ENCODE measurements at regions not wholly inside any gene's neighbourhood (a gene's known extent, or its start where the extent isn't known, plus 50 kb on each side); places are given as distances from the start of the nearest gene placed in this dataset.

DNA sequence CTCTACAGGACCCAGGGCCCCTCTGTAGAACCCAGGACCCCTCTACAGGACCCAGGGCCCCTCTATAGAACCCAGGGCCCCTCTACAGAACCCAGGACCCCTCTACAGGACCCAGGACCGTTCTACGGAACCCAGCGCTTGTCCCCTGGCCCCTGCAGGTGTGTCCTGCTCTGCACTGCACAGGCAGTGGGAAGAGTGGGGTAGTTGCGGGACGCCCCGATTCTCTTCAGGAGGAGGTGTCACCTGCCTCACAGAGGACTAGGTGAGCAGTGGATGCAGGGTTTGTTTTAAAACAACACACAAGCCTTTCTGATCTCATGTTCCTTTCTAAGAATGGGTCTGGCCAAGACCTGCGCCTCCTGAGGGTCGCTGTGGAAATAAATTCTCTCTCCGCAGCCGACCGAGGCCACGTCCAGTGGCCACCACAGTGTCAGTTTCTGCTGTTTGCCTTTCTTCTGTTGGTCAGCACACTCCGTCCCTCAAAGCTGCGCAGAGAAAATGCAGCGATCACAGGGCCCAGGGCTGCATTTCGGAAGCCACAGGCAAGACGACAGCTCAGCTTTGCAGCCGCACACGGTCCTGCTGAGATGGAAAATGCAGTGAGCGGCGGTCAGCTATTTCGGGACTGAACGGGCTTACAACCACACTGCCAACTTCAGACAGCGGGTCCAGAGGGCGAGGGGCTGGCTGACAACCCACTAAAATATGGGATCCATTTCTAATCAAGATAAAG lies 135.2 kb downstream of the DLL1 start:
- no peaks in the 10 kb centered on the region for H4K20me1 ChIP-seq (replicated peaks in 1 of 2; ENCODE audit: control insufficient read depth in 1 of 2, insufficient read depth in 2 of 2, low read length in 2 of 2)
- peaks cover 0 to 6% of the 10 kb centered on the region in 2 experiments; a peak in 1 of 4 replicates for H3K9me3 ChIP-seq (ENCODE audit: insufficient read depth in 2 of 2, low read depth in 1 of 2, low read length in 1 of 2)
- WGBS, 2 experiments (ENCODE audit: extremely low coverage in 1 of 2, insufficient coverage in 1 of 2, insufficient read length in 1 of 2, insufficient replicate concordance in 2 of 2, low coverage in 1 of 2, low lambda C conversion rate in 2 of 2, missing lambda C conversion rate in 1 of 2): 82% methylated on average over 25 of the region's 25 CpGs; no CpG with 5 or more reads in 1 of the 2 experiments
- H3K27ac ChIP-seq (ENCODE audit: low read depth, low read length): no peak overlapping the region
- no peak overlapping the region for H2BK15ac ChIP-seq (ENCODE audit: low read length)
- no peak overlapping the region for H2BK5ac ChIP-seq (ENCODE audit: low read depth, low read length)
- H2BK20ac ChIP-seq (ENCODE audit: low read length): no peak overlapping the region
- no peak for DNase-seq (ENCODE audit: low read depth in 1 of 2, low spot score in 2 of 2)
- no peaks in the 10 kb centered on the region; a peak in 2 of 7 replicates for H3K27me3 ChIP-seq (replicated peaks in 1 of 4; ENCODE audit: control insufficient read depth in 3 of 4, extremely low read depth in 1 of 4, insufficient read depth in 3 of 4, low read length in 3 of 4)
- H3K79me2 ChIP-seq (ENCODE audit: control insufficient read depth in 1 of 2, insufficient read depth in 2 of 2, low read length in 2 of 2): no peaks in the 10 kb centered on the region
- no peak overlapping the region for H3K4me2 ChIP-seq (ENCODE audit: insufficient read depth in 1 of 2, low read depth in 2 of 2, low read length in 2 of 2)
- H4K91ac ChIP-seq (replicated peaks; ENCODE audit: insufficient read length, low read length): no peak overlapping the region
- no peaks in the 10 kb centered on the region for H3K36me3 ChIP-seq (ENCODE audit: control insufficient read depth in 2 of 4, insufficient read depth in 4 of 4, low read length in 3 of 4)
- FAIRE-seq: no peak
- no peak overlapping the region for H4K5ac ChIP-seq (ENCODE audit: insufficient read length, low read depth, low read length)
- H2AK5ac ChIP-seq (ENCODE audit: low read depth, low read length): no peak overlapping the region
- ChIA-PET POLR2A (ENCODE audit: partially characterized antibody) (no interaction called here), CTCF (ENCODE audit: partially characterized antibody) (no interaction called here)
- no peak overlapping the region for H3K4me3 ChIP-seq (ENCODE audit: extremely low read depth in 1 of 4, insufficient read depth in 2 of 4, low read depth in 3 of 4, low read length in 4 of 4)
- no peak overlapping the region for H2AFZ ChIP-seq (ENCODE audit: low read length)
- H3K79me1 ChIP-seq (ENCODE audit: low read depth, low read length): no peaks in the 10 kb centered on the region
- H4K8ac ChIP-seq (ENCODE audit: extremely low read depth, insufficient read depth, low read length): no peak overlapping the region
- H3K56ac ChIP-seq (replicated peaks; ENCODE audit: insufficient read length, low read depth, low read length): no peak overlapping the region
- H3K18ac ChIP-seq (ENCODE audit: extremely low read depth, low read length): no peak overlapping the region; the same call in 1 of the 2 replicates
- no peak overlapping the region for H2BK120ac ChIP-seq (replicated peaks; ENCODE audit: low read depth, low read length)
- H3K23ac ChIP-seq (ENCODE audit: insufficient read length): no peak overlapping the region
- no peak overlapping the region for H3K4ac ChIP-seq (replicated peaks; ENCODE audit: insufficient read length, low read depth, low read length)
- H3K9ac ChIP-seq (replicated peaks in 1 of 4; ENCODE audit: extremely low read depth in 1 of 4, low read depth in 3 of 4, low read length in 3 of 4): no peak overlapping the region
- no peak overlapping the region for H3K14ac ChIP-seq (ENCODE audit: insufficient read length)
- peaks cover 0 to 25% (median 10%) of the 10 kb centered on the region in 4 experiments; a peak in 4 of 7 replicates for H3K4me1 ChIP-seq (replicated peaks in 1 of 4; ENCODE audit: control insufficient read depth in 3 of 4, insufficient read depth in 4 of 4, low read length in 3 of 4)
- H3K23me2 ChIP-seq (ENCODE audit: low read depth, low read length): no peaks in the 10 kb centered on the region
- H2BK12ac ChIP-seq (ENCODE audit: low read depth, low read length): no peak overlapping the region
- TF ChIP-seq HDAC2 (IDR thresholded peaks at IDR 0.05; ENCODE audit: borderline replicate concordance in 1 of 2, low read depth in 2 of 2, low read length in 2 of 2) (no peak), BRCA1 (IDR thresholded peaks at IDR 0.05; ENCODE audit: low read depth, low read length) (no peak), EP300 (IDR thresholded peaks at IDR 0.05; ENCODE audit: borderline replicate concordance in 1 of 2, low read depth in 2 of 2, low read length in 2 of 2) (no peak), CTBP2 (IDR thresholded peaks at IDR 0.05; ENCODE audit: borderline replicate concordance, insufficient read depth, insufficient read length, low read length) (no peak), BACH1 (IDR thresholded peaks at IDR 0.05; ENCODE audit: low read length) (no peak), EGR1 (IDR thresholded peaks at IDR 0.05; ENCODE audit: borderline replicate concordance, low read depth, low read length) (no peak), KDM4A (IDR thresholded peaks at IDR 0.05; ENCODE audit: low read depth, low read length, severe bottlenecking) (no peak), POLR2A (IDR thresholded peaks at IDR 0.05; ENCODE audit: control extremely low read depth in 1 of 2, low read depth in 2 of 2, low read length in 2 of 2) (no peak), USF2 (IDR thresholded peaks at IDR 0.05; ENCODE audit: low read length) (no peak), YY1 (IDR thresholded peaks at IDR 0.05; ENCODE audit: low read depth, low read length) (no peak), CHD2 (IDR thresholded peaks at IDR 0.05; ENCODE audit: low read length) (no peak), RBBP5 (IDR thresholded peaks at IDR 0.05; ENCODE audit: borderline replicate concordance, low read depth, low read length) (no peak)

All from H1 (cell line).